Ovary (tissue), 7 donors: ENCODE measurements at regions not wholly inside any gene's neighbourhood (a gene's known extent, or its start where the extent isn't known, plus 50 kb on each side); places are given as distances from the start of the nearest gene placed in this dataset.

Experiments used
- DNase-seq, 5 donors: peaks; one replicate each; pipeline ENCODE4 v3.0.0-alpha.2; 2019 to 2020
- H3K27ac ChIP-seq, 2 donors: fragments of 200-600 bp; one replicate each; pipeline versions ENCODE4 v1.5.1 to v1.8.0; 2019 to 2022
- H3K27me3 ChIP-seq: fragments of 200-600 bp; one replicate; pipeline ENCODE4 v1.8.0; 2022
- H3K36me3 ChIP-seq: fragments of 200-600 bp; sonication (generic); one replicate; pipeline ENCODE4 v1.5.1; 2019
- H3K4me1 ChIP-seq: one replicate; pipeline ENCODE4 v1.8.1; 2013; ENCODE audit warnings: mild to moderate bottlenecking, moderate library complexity; ENCODE audit not compliant: insufficient read depth
- H3K4me3 ChIP-seq: fragments of 200-600 bp; sonication (generic); one replicate; pipeline ENCODE4 v1.5.1; 2017
- H3K9me3 ChIP-seq, 2 donors: fragments of 200-600 bp in 1 of 2; sonication (generic) in 1 of 2; one replicate each; pipeline versions ENCODE4 v1.5.1 to v1.8.1; 2013 to 2019; ENCODE audit warnings: mild to moderate bottlenecking in 1 of 2, moderate library complexity in 1 of 2
- EP300 ChIP-seq: sonication (generic); formaldehyde crosslinking; IDR thresholded peaks from one replicate; pipeline ENCODE4 v1.6.1; 2017; ENCODE audit warnings: antibody characterized with exemption
- POLR2A ChIP-seq: fragments of 450-650 bp; IDR thresholded peaks from one replicate; pipeline ENCODE4 v1.6.1; 2017; ENCODE audit warnings: antibody characterized with exemption, mild to moderate bottlenecking, moderate library complexity
- WGBS, 3 donors: extraction: QIAGEN DNeasy Blood & Tissue Kit in 1 of 3; methylation state at CpG; one replicate each; pipeline versions ENCODE4 v1.1.5 to v1.1.7; 2013 to 2017; 5-methylcytosine and 5-hydroxymethylcytosine counted together
- intact Hi-C, 4 donors: fragments of 100-400 bp; cut with DNase I; formaldehyde crosslinking; loops; one replicate each; pipeline versions ENCODE4 v1.11.0 to v1.15.1; 2022 to 2023
- TF ChIP-seq, protein P1 (sequence below), 3 donors: fragments of 450-650 bp in 2 of 3; fragments of 200-600 bp in 1 of 3; IDR thresholded peaks; one replicate each; pipeline versions ENCODE4 v1.5.1 to v1.8.0; 2016 to 2022; ENCODE audit warnings: antibody characterized with exemption in 3 of 3, mild to moderate bottlenecking in 1 of 3
- donor health status: DM: no; HTN: no; CAD: no; lungs with moderate emphysema.
- donor health status: DM: no; HTN: no; CAD: no.
- donor health status: Bipolar disorder and iron deficiency.
- donor health status: DM: no; HTN: no; CAD: no.
- donor health status: DM: yes; HTN: yes; CAD: no.

DNA sequence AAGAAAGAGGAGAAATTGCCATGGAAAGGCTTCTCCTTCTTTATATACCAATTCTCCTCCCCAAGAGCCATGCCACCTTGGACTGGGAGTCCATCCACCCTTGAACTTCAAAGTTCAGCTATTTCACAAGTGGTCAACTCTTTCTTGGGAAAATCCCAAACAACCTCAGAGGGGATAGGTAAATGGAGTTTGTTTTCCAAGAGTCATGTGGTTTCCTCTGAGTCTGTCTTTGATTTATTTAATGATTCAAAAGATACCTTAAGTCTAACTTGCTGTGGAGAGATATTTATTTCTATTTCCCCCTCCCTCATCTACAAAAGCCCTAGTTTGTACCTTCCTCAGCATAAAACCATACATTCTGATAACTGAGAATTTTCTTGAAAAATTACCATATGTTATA is 758.6 kb upstream of the IGFBP3 start:
- intact Hi-C loops: no loop called here
- no peaks in the 10 kb centered on the region for H3K27me3 ChIP-seq
- peaks cover 3% of the 10 kb centered on the region for H3K4me1 ChIP-seq

DNA sequence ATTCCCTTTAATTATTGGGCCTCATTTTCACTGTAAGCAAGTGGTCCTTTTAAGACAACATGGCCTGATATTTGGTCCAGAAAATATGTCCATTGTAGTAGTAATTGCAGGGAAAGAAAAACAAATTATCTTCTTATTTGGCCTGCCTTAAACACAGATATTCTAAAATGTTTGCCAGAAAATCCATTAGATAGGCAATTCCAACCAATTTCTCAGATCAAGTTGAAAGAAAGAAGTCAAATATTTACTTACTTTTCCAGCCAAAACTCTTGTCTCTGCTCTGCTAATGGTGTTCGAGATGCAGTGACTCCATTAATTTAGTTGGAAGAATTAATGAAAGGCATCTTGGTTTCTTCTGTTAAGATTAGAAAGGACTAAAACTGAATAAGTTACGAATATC is 757.3 kb upstream of the IGFBP3 start:
- no peak overlapping the region for H3K27ac ChIP-seq
- peaks cover 3% of the 10 kb centered on the region for H3K4me1 ChIP-seq
- no peak overlapping the region for H3K4me3 ChIP-seq
- H3K27me3 ChIP-seq: no peaks in the 10 kb centered on the region
- DNase-seq: no peak
- H3K36me3 ChIP-seq: no peaks in the 10 kb centered on the region
- TF ChIP-seq EP300: no peak
- no peak for TF ChIP-seq POLR2A
- TF ChIP-seq, protein P1, sequence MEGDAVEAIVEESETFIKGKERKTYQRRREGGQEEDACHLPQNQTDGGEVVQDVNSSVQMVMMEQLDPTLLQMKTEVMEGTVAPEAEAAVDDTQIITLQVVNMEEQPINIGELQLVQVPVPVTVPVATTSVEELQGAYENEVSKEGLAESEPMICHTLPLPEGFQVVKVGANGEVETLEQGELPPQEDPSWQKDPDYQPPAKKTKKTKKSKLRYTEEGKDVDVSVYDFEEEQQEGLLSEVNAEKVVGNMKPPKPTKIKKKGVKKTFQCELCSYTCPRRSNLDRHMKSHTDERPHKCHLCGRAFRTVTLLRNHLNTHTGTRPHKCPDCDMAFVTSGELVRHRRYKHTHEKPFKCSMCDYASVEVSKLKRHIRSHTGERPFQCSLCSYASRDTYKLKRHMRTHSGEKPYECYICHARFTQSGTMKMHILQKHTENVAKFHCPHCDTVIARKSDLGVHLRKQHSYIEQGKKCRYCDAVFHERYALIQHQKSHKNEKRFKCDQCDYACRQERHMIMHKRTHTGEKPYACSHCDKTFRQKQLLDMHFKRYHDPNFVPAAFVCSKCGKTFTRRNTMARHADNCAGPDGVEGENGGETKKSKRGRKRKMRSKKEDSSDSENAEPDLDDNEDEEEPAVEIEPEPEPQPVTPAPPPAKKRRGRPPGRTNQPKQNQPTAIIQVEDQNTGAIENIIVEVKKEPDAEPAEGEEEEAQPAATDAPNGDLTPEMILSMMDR (IDR thresholded peaks at IDR 0.05): no peak
- WGBS, 3 donors: 56 to 67% (median 59%) methylated on average over 2 of the region's 2 CpGs
- no peaks in the 10 kb centered on the region for H3K9me3 ChIP-seq
- intact Hi-C loops: no loop called here

More for the DNA sequence above, 758.6 kb upstream of the IGFBP3 start:
- DNase-seq: no peak
- no peaks in the 10 kb centered on the region for H3K36me3 ChIP-seq
- TF ChIP-seq, protein P1 (IDR thresholded peaks at IDR 0.05): no peak
- no peak for TF ChIP-seq EP300
- no peak for TF ChIP-seq POLR2A
- no peak overlapping the region for H3K4me3 ChIP-seq
- H3K27ac ChIP-seq: no peak overlapping the region
- H3K9me3 ChIP-seq: no peaks in the 10 kb centered on the region

DNA sequence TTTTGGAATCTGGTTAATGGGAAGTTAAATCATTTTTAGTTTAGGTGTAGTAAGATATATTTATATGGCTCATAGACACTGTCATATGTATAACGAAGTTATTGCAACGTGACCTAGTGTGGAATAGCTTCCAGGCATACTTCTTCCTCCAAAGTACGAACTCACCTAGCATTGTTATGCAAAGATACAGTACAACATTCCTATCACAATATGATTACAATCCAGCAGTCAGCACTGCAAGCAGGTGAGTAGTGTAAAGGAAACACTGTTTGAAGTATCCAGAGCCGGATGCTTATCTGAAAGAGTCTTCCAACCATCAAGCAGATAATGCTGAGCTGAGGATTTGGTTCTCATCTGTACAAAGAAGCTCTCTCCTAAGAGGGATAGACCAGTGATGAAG is 754.4 kb upstream of the IGFBP3 start:
- TF ChIP-seq EP300: no peak
- TF ChIP-seq, protein P1 (IDR thresholded peaks at IDR 0.05): no peak
- no peak for TF ChIP-seq POLR2A
- intact Hi-C loops: no loop called here
- no peak overlapping the region for H3K27ac ChIP-seq
- no peaks in the 10 kb centered on the region for H3K9me3 ChIP-seq
- no peaks in the 10 kb centered on the region for H3K27me3 ChIP-seq
- 94 to 95% (median 94%) methylated on average over 4 of the region's 4 CpGs for WGBS, 3 donors
- no peaks in the 10 kb centered on the region for H3K36me3 ChIP-seq
- no peak for DNase-seq
- H3K4me3 ChIP-seq: no peak overlapping the region
- H3K4me1 ChIP-seq: no peaks in the 10 kb centered on the region

DNA sequence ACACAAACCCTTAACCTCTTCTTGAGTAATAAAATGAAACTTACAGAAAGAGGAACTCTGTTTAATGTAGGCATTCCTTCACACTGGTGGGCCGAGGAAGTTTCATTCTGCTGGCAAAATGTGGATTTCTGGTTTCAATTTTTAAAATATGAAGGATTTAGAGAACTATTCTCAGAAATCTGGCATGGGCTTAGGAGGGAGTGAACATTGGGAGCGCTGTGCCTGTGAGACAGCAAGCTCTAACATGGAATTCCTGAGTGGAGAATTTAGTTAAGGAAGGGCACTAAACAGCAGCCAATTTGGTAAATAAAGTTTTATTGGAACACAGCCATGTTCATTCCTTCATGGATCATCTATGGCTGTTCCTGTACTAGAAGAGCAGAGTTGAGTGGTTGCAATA is 751.8 kb upstream of the IGFBP3 start:
- TF ChIP-seq POLR2A (no peak), EP300 (no peak)
- TF ChIP-seq, protein P1 (IDR thresholded peaks at IDR 0.05): no peak
- H3K4me1 ChIP-seq: no peaks in the 10 kb centered on the region
- no peak overlapping the region for H3K4me3 ChIP-seq
- no peak for DNase-seq
- intact Hi-C loops: loop anchor here in 1 of 4 donors (2.0 kb wide), 1 partner anchor 32 kb away; no protein-coding TSS in a partner anchor
- WGBS, 3 donors: 12 to 22% (median 17%) methylated on average over 2 of the region's 2 CpGs
- no peaks in the 10 kb centered on the region for H3K9me3 ChIP-seq
- no peak overlapping the region for H3K27ac ChIP-seq
- no peaks in the 10 kb centered on the region for H3K27me3 ChIP-seq
- no peaks in the 10 kb centered on the region for H3K36me3 ChIP-seq
